GM12801 (cell line): ENCODE measurements at regions not wholly inside any gene's neighbourhood (a gene's known extent, or its start where the extent isn't known, plus 50 kb on each side); places are given as distances from the start of the nearest gene placed in this dataset.

Experiments used
- CTCF ChIP-seq: IDR thresholded peaks from one replicate; pipeline ENCODE4 v1.5.1; 2011; ENCODE audit warnings: control low read depth; ENCODE audit not compliant: insufficient read length; ENCODE audit errors: extremely low read depth

- TF ChIP-seq CTCF: no peak
These were observed 662.2 kb downstream of the DHX35 start for GRCh38 chr20:39624316-39624715.

- TF ChIP-seq CTCF: no peak
These were observed 661.6 kb downstream of the DHX35 start for GRCh38 chr20:39623584-39624234.

GRCh38 chr20:39619271-39619785 is 657.2 kb downstream of the DHX35 start:
- no peak for TF ChIP-seq CTCF

GRCh38 chr20:39611901-39612300 is 649.8 kb downstream of the DHX35 start:
- TF ChIP-seq CTCF: no peak

GRCh38 chr20:39607141-39607540 is 645.0 kb downstream of the DHX35 start:
- TF ChIP-seq CTCF: no peak

GRCh38 chr20:39605908-39606307 is 643.8 kb downstream of the DHX35 start:
- TF ChIP-seq CTCF: no peak

GRCh38 chr20:39605361-39605760 is 643.2 kb downstream of the DHX35 start:
- no peak for TF ChIP-seq CTCF

GRCh38 chr20:39603219-39603618 is 641.1 kb downstream of the DHX35 start:
- TF ChIP-seq CTCF: no peak
